ELR (cell line): ENCODE measurements at regions not wholly inside any gene's neighbourhood (a gene's known extent, or its start where the extent isn't known, plus 50 kb on each side); places are given as distances from the start of the nearest gene placed in this dataset.

Experiments
- DNase-seq: peaks from one replicate; pipeline ENCODE4 v3.0.0-alpha.2; 2015; ENCODE audit warnings: low read depth

DNA sequence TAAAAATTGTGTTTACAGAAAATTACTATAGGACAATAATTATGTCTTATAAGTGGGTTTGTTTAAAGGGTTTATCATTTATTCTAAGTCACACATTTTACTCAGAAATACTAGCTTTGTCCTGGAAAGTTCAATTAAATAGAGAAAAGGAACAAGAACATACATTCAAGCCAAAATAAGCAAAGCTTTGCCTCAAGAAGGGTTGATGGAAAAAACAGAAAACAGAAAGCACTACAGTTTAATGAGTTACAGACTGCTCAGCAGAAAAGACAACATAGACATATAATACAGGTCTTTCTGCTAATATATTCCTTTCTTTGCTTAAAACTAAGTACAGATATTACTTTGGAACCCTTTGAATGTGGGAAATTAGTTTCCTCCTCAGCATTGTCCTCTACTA lies 703.0 kb upstream of the LRFN5 start:
- no peak for DNase-seq

DNA sequence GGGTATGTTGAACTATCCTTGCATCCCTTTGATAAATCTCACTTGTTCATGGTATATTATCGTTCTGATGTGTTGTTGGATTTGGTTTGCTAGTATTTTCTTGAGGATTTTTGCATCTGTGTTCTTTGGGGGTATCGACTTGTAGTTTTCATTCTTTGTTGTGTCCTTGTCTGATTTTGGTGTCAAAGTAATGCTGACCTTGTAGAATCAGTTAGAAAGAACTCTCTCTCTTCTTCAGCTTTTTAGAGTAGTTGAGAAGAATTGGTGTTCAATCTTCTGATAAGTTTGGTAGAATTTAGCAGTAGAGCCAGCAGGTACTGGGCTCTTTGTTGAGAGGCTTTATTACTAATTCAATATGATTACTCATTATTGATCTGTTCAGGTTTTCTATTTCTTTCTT lies 707.2 kb upstream of the LRFN5 start:
- DNase-seq = no peak

DNA sequence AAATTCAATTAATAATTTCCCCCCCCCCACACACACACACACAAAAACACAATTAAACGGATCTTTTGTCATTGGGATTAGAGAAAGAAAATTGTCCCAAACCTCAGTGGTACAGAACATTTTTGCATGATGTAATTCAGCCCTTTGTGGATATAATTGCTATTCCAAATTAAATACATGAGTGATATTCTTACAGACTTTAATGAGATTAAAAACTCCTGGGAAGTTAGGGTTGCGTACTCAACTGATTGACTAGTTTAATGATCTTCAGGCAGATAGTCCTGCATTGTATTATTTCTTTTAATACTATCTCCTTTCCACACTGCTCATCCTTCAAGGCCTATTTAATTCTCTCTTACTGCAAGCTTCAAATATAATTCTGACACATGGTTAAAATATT lies 711.8 kb upstream of the LRFN5 start:
- no peak for DNase-seq

DNA sequence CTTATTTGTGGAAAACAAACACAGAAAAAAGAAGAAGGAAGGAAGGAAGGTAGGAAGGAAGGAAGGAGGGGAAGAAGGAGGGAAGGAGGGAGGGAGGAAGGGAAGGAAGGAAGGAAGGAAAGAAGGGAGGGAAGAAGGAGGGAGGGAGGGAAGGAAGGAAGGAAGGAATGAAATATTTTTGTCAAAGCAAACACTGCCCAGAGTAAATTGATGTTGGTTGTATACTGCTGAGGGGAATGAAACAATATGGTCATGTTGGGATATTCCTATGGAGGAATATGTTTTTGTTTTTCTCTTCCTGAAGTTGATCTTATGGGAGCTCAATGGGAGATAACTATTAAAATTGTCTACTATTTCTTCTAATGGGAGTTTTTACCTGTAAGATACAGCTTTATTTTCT lies 717.5 kb upstream of the LRFN5 start:
- no peak for DNase-seq

DNA sequence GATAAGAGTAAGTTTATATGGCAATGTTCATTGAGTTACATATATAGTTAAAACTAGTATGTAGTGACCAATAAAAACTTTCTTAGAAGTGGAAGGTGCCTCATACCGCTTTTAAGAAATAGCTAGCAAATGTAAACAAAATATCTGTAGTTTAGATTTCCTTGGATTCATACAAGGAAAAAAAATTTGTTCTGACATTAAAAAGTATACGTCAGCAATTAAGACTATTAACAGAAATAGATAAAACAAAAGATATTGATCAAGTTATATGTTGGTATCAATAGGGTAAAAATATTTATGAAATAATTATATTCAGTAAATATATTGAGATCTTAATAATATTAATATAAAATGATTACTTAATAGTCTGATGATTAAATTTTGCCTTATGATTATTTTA lies 718.8 kb upstream of the LRFN5 start:
- no peak for DNase-seq

DNA sequence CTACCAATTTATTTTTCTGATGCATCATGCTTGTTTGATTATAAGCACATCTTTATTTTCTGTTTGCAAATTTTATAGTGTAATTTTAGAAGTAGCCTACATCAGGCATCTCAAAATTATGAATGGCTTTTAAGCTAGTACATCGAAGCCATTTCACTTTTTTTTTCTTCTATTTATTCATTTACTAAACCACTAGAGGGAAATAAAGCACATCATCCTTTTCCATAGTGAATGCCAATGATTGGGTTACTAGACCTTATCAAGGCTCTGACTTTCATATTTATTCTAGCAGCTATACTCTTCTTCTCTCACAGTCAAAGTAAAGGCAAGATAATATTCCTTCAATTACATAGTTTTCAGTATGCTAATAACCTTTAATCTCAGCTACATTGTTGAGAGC lies 736.4 kb upstream of the LRFN5 start:
- no peak for DNase-seq

DNA sequence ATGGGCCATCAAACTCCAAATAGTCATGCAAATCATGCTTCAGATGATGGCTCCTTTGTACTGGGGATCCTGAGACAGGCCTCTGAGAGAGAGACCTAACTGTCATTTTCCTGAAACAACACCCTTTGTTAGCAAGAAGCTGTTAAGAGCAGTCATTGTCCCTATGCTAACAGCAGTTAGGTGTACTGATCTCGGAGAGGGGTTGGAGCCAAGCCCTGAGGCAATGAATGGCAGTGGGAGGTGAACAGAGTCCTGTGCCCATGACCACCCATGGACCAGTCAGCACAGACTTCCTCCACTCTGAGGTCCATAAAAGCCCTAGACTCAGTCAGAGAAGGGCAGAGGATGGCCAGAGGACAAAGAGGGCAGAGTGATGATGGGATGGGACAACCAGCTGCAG lies 747.6 kb upstream of the LRFN5 start:
- no peak for DNase-seq

DNA sequence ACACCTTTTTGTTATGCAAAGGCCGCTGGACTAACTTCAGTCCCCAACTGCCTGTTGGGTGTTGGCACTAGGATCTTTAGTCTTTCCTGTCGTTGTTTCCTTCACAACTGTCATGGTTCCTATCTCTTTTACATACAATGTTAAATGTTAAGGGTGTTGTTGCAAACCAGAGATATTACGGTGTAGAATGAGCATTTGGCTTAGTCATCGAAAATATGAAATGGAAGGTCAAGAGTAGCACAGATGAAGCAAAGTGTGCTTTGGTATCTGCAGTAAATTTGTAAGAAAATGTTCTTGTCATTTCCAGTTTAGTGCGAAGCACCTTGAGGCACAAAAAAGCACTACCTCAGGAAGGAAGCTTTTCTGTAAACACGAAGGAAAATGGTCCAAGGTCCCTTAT lies 751.3 kb upstream of the LRFN5 start:
- DNase-seq = no peak

DNA sequence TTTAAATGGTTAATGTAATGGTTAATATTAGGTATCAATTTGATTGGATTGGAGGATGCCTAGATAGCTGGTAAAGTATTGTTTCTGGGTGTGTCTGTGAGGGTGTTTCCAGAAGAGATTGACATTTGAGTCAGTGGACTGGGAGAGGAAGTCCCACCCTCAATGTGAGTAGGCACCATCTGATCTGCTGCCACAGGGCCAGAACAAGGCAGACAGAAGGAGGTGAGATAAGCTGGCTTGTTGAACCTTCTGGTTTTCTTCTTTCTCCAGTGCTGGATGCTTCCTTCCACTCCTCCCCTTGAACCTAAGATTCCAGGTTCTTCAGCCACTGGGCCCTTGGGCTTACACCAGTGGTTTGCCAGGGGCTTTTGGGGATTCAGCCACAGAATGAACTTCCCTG lies 756.5 kb upstream of the LRFN5 start:
- no peak for DNase-seq

DNA sequence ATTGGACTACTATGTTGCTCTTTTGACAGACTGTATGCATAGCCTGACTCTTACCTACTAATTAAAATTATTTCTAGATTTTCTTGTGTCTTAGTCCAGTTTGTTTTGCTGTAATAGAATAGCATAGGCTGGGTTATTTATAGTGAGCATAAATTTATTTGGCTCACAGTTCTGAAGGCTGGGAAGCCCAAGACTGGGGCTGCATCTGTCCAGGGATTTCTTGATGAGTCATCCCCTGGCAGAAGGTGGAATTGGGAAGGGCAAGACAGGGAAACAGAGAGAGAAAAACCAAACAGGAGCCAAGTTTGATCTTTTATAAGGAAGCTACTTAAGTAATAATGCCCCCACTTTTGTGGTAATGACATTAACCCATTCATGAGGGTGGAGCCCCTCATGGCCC lies 759.2 kb upstream of the LRFN5 start:
- no peak for DNase-seq

DNA sequence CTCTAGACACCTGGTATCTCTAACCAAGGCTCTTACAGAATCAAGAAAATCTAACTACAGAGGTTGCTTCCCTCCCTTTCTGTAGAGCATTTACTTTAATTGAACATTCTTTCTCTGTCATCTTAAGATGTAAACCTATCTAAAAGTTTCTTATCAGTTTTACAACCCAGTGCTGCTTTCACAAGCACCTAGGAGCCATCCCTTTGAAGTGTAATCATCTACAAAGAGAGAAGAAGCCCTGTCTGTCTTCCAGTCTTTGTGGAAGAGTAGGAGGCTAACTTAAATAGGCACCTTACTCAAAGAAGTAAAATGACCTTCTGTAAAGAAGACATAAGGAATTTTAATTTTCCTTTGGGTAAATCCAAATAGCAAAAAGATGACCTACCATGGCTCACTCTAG lies 763.9 kb upstream of the LRFN5 start:
- DNase-seq = no peak

DNA sequence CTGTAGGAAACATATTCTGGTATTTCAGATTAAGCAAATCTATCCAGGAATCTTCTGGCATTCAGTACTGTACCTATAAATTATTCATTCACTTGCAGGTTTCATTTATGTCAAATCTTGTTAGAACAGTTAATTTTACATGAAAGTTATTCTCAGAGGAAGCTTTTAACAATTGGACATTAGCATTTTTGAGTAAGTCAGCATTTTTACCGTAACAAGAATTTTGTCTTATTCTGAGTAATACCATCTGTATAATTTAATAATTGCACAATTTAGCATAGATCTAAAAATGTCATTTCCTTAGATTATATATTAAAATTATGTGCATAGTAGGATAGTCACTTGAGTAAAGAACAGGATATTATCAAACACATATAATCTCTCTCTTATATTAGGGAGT lies 764.8 kb upstream of the LRFN5 start:
- DNase-seq = no peak

DNA sequence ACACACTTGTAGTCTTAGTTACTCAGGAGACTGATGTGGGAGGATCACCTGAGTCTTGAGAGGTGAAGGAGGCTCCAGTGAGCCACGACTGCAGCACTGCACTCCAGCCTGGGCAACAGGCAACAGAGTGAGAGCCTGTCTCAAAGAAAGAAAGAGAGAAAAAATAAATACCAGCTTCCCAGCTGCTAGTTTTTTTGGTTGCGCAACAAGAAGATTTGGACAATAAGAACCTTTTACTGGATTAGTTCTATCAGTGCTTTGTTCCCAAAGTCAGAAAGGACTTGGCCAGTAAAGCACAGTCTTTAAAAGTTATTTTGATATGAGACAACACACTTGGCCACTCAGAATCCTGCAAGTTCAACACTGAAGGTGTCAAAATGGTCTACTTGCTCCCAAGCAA lies 768.1 kb upstream of the LRFN5 start:
- DNase-seq = no peak

DNA sequence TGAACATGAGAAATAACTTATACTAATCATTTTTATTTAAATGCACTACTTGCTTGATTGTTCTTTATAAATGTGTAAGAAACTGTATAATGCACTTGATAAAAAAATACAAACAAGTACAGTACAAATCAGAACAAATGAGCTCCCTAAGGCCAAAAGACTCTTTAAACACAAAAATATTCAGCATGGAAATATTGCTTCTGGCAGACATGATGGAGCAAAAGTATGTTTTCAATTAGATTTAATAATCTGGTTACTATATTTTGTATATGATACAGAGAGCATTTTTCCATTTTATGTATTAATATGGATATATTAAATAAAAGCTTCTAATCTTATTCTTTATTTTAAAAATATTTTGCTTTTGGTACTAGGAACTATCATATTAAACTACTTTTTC lies 800.2 kb upstream of the LRFN5 start:
- no peak for DNase-seq

DNA sequence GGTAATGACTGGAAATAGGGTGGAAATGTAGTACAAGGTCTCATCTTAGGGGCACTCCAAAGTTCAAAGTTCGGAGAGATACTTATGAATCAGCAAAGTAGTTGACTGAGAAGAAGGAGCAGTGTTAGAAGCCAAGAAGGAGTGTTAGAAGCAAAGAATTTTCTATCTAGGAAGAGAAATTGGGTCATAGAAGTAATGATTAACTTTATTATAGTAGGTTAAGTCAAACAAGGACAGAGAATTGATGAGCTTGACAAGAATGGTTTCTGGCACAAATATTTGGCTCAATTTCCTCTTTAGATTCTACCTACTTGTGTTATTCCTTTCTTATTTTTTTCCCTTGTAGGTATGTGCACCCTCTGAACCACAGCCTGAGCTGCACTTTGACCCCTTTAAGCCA lies 810.5 kb upstream of the LRFN5 start:
- no peak for DNase-seq

DNA sequence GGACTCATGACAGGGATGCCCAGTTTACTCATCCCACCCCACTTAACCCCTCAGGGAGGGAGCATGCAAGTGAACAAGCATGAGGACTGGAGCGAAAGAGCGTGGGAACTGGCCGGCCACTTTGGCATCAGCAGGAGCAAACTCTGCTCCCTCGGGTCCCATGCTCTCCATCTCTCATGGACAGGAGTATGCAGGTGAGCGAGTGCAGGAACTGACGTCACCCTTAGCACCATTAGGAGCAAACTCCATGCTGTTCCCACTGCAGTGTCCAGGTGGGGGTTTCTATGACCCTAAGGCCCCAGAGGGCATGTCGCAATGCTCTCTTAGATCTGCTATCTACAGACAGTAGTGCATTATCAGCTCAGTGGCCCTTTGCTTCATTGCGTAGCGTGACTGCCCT lies 821.8 kb upstream of the LRFN5 start:
- no peak for DNase-seq

DNA sequence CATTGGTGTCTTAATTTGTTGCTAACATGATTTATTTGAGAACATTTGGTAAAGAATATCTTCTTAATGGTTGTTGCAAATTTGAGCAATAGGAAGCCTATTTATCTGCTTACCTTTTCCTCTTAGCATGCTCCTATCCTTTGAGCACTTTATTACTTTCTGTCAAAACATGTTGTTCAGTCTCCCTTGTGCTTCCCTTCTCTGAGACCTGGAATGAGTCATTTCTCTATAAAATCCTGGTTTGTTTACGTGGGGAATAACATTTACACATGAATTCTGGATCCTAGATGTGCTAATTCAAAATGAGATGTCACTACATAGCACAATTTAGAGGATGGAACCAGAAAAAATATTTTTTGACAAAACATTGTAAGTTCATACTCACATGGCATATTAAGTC lies 844.0 kb upstream of the LRFN5 start:
- DNase-seq = no peak

DNA sequence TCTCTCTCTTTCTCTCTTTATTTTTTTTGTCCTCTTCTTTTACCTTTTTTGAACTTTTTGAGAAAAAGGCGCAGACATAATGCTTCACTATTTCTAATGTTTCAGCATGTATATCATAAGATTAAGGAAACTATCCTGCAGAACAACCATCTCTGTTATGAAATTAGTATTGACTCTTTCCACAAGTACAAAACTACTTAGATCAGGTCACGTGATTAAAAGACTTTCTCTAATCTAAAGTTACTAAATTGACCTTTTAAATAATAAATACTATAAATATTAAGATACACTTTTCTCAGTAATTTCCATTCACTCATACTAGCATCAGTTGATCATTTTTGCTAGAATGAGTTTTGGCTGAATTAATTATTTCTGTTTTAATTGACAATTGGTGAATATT lies 844.5 kb upstream of the LRFN5 start:
- no peak for DNase-seq

DNA sequence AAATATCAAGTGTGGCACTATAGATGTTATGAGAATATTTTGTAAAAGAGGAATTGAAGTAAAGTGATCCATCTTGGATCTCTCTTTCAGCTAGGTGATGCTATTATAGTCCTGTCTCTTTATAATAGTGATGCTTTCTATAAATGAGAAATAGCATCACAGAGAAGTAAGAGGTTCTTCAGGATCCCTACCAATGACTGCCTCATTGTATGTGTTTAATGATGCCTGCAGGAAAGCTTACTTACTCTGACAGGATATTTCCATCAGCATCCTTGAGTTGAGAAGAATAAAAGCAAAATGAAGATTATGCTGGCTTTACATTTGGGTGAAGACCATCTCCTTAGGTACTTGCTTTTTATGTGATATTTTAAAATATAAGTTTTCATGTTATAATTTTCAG lies 846.0 kb upstream of the LRFN5 start:
- DNase-seq = no peak

DNA sequence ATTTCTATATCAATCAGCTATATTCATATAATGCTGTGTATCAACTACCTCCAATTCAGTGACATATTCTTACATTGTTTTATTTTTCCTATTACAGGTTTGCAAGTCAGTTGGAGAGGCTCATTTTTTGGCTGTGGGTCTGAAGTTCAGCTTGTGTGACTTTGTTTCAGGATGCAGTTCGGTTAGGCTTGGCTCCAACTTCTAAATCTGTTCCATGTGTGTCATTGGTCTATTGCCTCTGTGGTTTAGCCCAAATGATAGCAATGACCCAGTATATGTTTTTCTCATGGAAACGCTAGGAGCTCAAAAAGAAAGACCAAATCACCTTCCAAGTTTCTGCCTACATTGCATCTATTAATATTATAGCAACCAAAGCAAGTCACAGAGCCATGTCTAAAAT lies 848.6 kb upstream of the LRFN5 start:
- DNase-seq = no peak

DNA sequence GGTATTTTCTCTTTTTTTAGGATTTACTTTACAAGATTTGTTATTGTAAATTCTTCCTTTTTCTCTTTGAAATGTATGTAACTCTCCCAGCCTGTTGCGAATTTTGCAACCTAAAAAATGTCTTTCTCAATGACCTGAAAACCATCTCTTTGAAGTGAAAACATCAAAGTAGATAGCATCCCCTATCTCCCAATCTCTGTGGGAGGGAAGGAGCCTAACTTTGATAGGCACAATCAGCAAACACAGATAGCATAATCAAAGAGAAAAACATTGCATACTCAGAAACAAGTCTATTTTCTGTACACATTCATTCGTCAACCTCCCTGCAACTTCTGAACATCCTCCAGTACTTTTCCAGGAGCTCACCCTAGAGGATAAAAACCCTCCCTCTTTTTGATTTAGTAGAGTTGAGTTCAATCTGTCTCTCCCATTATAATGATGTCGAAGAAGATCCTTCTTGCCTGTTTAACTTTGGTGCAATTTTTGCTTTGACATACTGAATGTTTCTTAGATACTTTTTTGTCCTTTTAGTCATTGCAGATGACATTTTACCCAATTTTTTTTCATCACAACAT lies 849.2 kb upstream of the LRFN5 start:
- no peak for DNase-seq

DNA sequence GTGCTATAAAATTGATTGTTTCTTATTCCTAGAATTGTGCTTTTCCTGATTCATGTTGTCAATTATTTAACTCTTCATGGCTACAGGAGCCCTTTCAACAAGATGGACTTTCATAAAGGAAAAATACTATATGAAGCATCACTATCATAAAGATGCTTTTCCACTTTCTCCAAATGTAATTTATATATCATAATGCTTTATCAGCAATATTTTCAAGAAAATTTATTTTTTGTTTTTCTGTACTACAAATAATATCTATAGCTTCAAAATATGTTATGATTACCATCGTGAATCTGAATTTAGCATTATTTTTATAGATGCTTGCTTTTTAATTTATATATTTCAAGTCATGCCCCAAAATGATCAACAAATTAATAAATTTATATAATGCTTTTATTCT lies 873.5 kb upstream of the LRFN5 start:
- DNase-seq = no peak

DNA sequence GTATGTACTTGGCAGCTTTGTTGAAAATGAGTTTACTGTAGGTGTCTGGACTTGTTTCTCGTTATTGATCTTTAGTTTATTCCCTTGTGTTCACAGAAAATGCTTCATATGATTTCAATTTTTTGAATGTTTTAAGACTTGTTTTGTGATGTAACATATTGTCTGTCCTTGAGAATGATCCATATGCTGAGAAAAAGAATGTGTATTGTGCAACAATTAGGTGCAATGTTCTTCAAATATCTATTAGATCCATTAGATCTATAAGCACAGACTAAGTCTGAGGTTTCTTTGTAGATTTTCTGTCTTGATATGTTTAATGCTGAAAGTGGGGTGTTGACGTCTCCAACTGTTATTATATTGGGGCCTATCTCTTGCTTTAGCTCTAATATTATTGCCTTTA lies 879.6 kb upstream of the LRFN5 start:
- no peak for DNase-seq

DNA sequence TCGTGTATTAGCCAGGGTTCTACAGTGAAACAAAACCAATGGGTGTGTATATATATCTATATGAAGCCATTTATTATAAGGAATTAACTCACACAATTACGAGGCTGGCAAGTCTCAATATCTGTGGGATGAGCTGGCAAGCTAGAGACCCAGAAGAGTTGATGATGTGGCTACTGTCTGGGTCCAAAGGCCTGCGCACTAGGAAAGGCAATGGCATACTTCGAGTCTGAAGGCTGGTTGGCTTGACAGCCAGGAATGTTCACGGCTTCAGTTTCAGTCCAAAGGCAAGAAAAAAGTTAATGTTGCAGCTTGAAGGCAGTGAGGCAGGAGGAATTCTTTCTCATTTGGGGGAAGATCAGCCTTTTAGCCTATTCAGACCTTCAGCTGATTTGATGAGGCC lies 893.3 kb upstream of the LRFN5 start:
- DNase-seq = no peak

DNA sequence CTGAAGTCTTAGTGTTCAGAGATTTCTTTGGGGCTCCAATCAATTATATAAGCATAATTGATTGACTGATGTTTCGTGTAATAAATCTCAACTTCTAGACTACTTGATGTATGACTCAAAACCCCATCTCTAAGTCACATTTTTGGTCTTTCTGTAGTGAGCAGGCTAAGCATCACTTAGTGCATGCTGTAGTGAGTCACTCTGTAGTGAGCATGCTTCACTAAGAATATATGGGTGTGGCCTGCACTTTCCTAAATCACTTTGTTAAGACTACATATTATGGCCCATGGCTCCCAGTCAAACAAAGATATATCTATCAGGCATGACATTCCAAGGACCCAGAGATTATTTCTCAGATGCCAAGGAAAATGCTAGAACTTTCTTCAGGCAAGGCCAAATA lies 909.4 kb upstream of the LRFN5 start:
- no peak for DNase-seq
